ENCODE measurements at regions not wholly inside any gene's neighbourhood (a gene's known extent, or its start where the extent isn't known, plus 50 kb on each side); places are given as distances from the start of the nearest gene placed in this dataset.

- no peaks in the 10 kb centered on the region for H3K4me1 Mint-ChIP-seq
- CTCF ChIA-PET = no interaction called here
- no peak for ATAC-seq
- no peak for DNase-seq
- no peak overlapping the region for H3K27ac Mint-ChIP-seq
- peaks cover 8% of the 10 kb centered on the region for H3K27me3 Mint-ChIP-seq
- H3K4me3 Mint-ChIP-seq = no peak overlapping the region
- H3K9me3 Mint-ChIP-seq (ENCODE audit: low read depth) = no peaks in the 10 kb centered on the region
- no peaks in the 10 kb centered on the region for H3K36me3 Mint-ChIP-seq
These were observed 655.6 kb downstream of the ETS1 start for GRCh38 chr11:127931803-127932202.

GRCh38 chr11:127926721-127927120, 660.6 kb downstream of the ETS1 start:
- Mint-ChIP-seq H3K4me3 (no peak overlapping the region), H3K27me3 (peaks cover 4% of the 10 kb centered on the region), H3K4me1 (no peaks in the 10 kb centered on the region), H3K27ac (no peak overlapping the region), H3K36me3 (no peaks in the 10 kb centered on the region), H3K9me3 (ENCODE audit: low read depth) (no peaks in the 10 kb centered on the region)
- DNase-seq = no peak
- ATAC-seq = no peak
- CTCF ChIA-PET = no interaction called here

GRCh38 chr11:127925475-127925874, 661.9 kb downstream of the ETS1 start:
- ATAC-seq (no peak), DNase-seq (no peak)
- Mint-ChIP-seq H3K36me3 (no peaks in the 10 kb centered on the region), H3K27ac (no peak overlapping the region), H3K9me3 (ENCODE audit: low read depth) (no peaks in the 10 kb centered on the region), H3K4me1 (no peaks in the 10 kb centered on the region), H3K4me3 (no peak overlapping the region), H3K27me3 (peaks cover 2% of the 10 kb centered on the region)
- CTCF ChIA-PET = no interaction called here

DNA sequence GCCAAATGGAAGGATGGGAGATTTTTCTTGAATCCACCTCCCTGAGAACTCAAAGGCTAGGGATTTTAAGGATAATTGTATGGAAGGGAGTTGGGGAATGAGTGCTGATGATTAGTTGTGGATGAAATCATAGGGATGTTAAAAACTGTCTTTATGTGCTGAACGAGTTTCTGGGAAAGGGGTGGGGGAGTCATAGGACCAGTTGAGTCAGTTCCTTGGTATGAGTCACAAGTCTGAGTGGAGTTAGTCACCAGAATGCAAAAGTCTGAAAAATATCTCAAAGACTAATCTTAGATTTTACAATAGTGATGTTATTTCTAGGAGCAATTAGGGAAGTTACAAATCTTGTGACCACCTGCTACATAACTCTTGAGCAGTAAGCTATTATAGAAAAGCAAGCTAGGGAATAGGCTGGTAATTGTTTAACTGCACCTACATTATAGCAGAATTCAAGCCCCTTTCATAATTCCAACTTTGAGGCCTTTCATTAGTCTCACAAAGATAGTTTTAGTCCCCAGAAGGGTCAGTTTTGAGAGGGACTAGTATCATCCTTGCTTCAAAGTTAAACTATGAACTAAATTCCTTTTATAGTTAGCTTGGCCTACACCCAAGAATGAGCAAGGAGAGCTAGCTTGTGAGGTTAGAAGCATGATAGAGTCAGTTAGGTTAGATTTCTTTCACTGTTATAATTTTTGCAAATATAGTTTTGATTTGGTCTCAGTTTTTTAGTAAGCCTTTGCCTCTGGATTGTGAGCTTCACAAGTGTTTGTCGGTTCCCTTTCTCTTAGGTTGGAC, 668.0 kb downstream of the ETS1 start:
- Mint-ChIP-seq H3K4me3 (no peak overlapping the region), H3K4me1 (no peaks in the 10 kb centered on the region), H3K9me3 (ENCODE audit: low read depth) (peaks cover 5% of the 10 kb centered on the region), H3K27ac (no peak overlapping the region), H3K27me3 (peaks cover 2% of the 10 kb centered on the region), H3K36me3 (no peaks in the 10 kb centered on the region)
- CTCF ChIA-PET = no interaction called here
- ATAC-seq (no peak), DNase-seq (no peak)

DNA sequence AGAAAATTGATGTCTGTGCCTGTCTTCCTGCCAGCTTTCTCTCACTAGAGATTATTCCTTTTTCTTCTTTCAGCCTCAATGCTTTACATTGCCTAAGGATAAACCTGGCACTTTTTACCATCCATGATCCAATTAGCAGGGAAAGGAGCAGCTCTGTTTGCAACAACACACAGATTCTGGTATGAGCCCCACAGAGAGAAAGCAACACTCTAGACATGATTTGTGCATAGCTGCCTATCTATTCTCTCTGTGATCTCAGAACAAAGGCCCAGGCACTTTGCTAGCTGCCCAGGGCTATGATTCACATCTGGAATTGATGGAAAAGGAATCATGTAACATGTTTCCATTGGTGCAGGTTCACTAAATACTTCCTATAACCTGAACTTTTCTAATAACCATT, 685.0 kb downstream of the ETS1 start:
- Mint-ChIP-seq H3K9me3 (ENCODE audit: low read depth) (no peaks in the 10 kb centered on the region), H3K4me1 (no peaks in the 10 kb centered on the region), H3K36me3 (no peaks in the 10 kb centered on the region), H3K27me3 (no peaks in the 10 kb centered on the region), H3K4me3 (no peak overlapping the region), H3K27ac (no peak overlapping the region)
- DNase-seq = no peak
- CTCF ChIA-PET = no interaction called here
- ATAC-seq = no peak

- H3K9me3 Mint-ChIP-seq (ENCODE audit: low read depth) = no peaks in the 10 kb centered on the region
- no peaks in the 10 kb centered on the region for H3K27me3 Mint-ChIP-seq
- H3K36me3 Mint-ChIP-seq = no peaks in the 10 kb centered on the region
- ATAC-seq = no peak
- DNase-seq = no peak
- no peak overlapping the region for H3K4me3 Mint-ChIP-seq
- H3K4me1 Mint-ChIP-seq = no peaks in the 10 kb centered on the region
- no peak overlapping the region for H3K27ac Mint-ChIP-seq
- CTCF ChIA-PET = no interaction called here
These were observed 688.7 kb downstream of the ETS1 start for GRCh38 chr11:127898422-127899365.

GRCh38 chr11:127895776-127896175, 691.6 kb downstream of the ETS1 start:
- ATAC-seq = no peak
- CTCF ChIA-PET = no interaction called here
- no peaks in the 10 kb centered on the region for H3K4me1 Mint-ChIP-seq

GRCh38 chr11:127894316-127894715, 693.0 kb downstream of the ETS1 start:
- no peak overlapping the region for H3K27ac Mint-ChIP-seq

More at GRCh38 chr11:127895776-127896175, 691.6 kb downstream of the ETS1 start:
- Mint-ChIP-seq H3K4me3 (no peak overlapping the region), H3K36me3 (no peaks in the 10 kb centered on the region), H3K9me3 (ENCODE audit: low read depth) (no peaks in the 10 kb centered on the region), H3K27me3 (peaks cover 3% of the 10 kb centered on the region), H3K27ac (no peak overlapping the region)
- DNase-seq = no peak

GRCh38 chr11:127890030-127890615, 697.2 kb downstream of the ETS1 start:
- Mint-ChIP-seq H3K9me3 (ENCODE audit: low read depth) (peaks cover 2% of the 10 kb centered on the region), H3K27ac (no peak overlapping the region), H3K4me1 (no peaks in the 10 kb centered on the region), H3K27me3 (peaks cover 3% of the 10 kb centered on the region), H3K4me3 (no peak overlapping the region), H3K36me3 (no peaks in the 10 kb centered on the region)
- CTCF ChIA-PET = no interaction called here
- DNase-seq (no peak), ATAC-seq (no peak)

More at GRCh38 chr11:127894316-127894715, 693.0 kb downstream of the ETS1 start:
- ATAC-seq (no peak), DNase-seq (no peak)
- Mint-ChIP-seq H3K9me3 (ENCODE audit: low read depth) (no peaks in the 10 kb centered on the region), H3K36me3 (no peaks in the 10 kb centered on the region), H3K27me3 (peaks cover 3% of the 10 kb centered on the region), H3K4me1 (no peaks in the 10 kb centered on the region), H3K4me3 (no peak overlapping the region)
- CTCF ChIA-PET = no interaction called here

- DNase-seq (no peak), ATAC-seq (no peak)
- H3K4me1 Mint-ChIP-seq = no peaks in the 10 kb centered on the region
- no peaks in the 10 kb centered on the region for H3K36me3 Mint-ChIP-seq
- peaks cover 2% of the 10 kb centered on the region for H3K9me3 Mint-ChIP-seq (ENCODE audit: low read depth)
- H3K4me3 Mint-ChIP-seq = no peak overlapping the region
- CTCF ChIA-PET = no interaction called here
- peaks cover 3% of the 10 kb centered on the region for H3K27me3 Mint-ChIP-seq
- no peak overlapping the region for H3K27ac Mint-ChIP-seq
These were observed 699.0 kb downstream of the ETS1 start for GRCh38 chr11:127888386-127888785.

GRCh38 chr11:127875131-127875530, 712.2 kb downstream of the ETS1 start:
- no peaks in the 10 kb centered on the region for H3K9me3 Mint-ChIP-seq (ENCODE audit: low read depth)
- H3K27ac Mint-ChIP-seq = no peak overlapping the region
- H3K4me1 Mint-ChIP-seq = no peaks in the 10 kb centered on the region
- no peak overlapping the region for H3K4me3 Mint-ChIP-seq
- CTCF ChIA-PET = no interaction called here
- ATAC-seq = no peak
- no peaks in the 10 kb centered on the region for H3K36me3 Mint-ChIP-seq
- DNase-seq = no peak
- H3K27me3 Mint-ChIP-seq = peaks cover 3% of the 10 kb centered on the region

GRCh38 chr11:127873478-127873877, 713.9 kb downstream of the ETS1 start:
- no peaks in the 10 kb centered on the region for H3K36me3 Mint-ChIP-seq
- CTCF ChIA-PET = no interaction called here

GRCh38 chr11:127866109-127866508, 721.2 kb downstream of the ETS1 start:
- no peak for ATAC-seq
- no peak overlapping the region for H3K27ac Mint-ChIP-seq
- DNase-seq = no peak
- H3K9me3 Mint-ChIP-seq (ENCODE audit: low read depth) = no peaks in the 10 kb centered on the region
- CTCF ChIA-PET = no interaction called here
- no peaks in the 10 kb centered on the region for H3K36me3 Mint-ChIP-seq
- H3K27me3 Mint-ChIP-seq = peaks cover 5% of the 10 kb centered on the region
- no peaks in the 10 kb centered on the region for H3K4me1 Mint-ChIP-seq
- H3K4me3 Mint-ChIP-seq = no peak overlapping the region

More at GRCh38 chr11:127873478-127873877, 713.9 kb downstream of the ETS1 start:
- Mint-ChIP-seq H3K27ac (no peak overlapping the region), H3K4me1 (no peaks in the 10 kb centered on the region), H3K4me3 (no peak overlapping the region), H3K9me3 (ENCODE audit: low read depth) (no peaks in the 10 kb centered on the region), H3K27me3 (peaks cover 3% of the 10 kb centered on the region)
- DNase-seq (no peak), ATAC-seq (no peak)
